Hepatocyte (in vitro differentiated cells): ENCODE measurements at regions not wholly inside any gene's neighbourhood (a gene's known extent, or its start where the extent isn't known, plus 50 kb on each side); places are given as distances from the start of the nearest gene placed in this dataset.
"Not testable (repeated sequence)": the region's sequence is repeated elsewhere in the genome, so short reads cannot be mapped to it uniquely, and the experiment has no call there.

Source experiments
- DNase-seq: peaks from one replicate; pipeline ENCODE4 v3.0.0-alpha.2; 2016; ENCODE audit warnings: low spot score
- H2AFZ ChIP-seq: fragments of 200-600 bp; sonication (generic); 2 replicates; pipeline ENCODE4 v1.6.0; 2016; ENCODE audit warnings: antibody characterized with exemption, mild to moderate bottlenecking
- H3K27ac ChIP-seq: fragments of 200-600 bp; sonication (generic); 2 replicates; pipeline ENCODE4 v1.5.1; 2016; ENCODE audit warnings: mild to moderate bottlenecking
- H3K27me3 ChIP-seq: fragments of 200-600 bp; sonication (generic); 2 replicates; pipeline ENCODE4 v1.6.1; 2016
- H3K36me3 ChIP-seq: fragments of 200-600 bp; sonication (generic); replicated peaks from 2 replicates; pipeline ENCODE4 v1.5.1; 2016; ENCODE audit warnings: low read depth; ENCODE audit not compliant: insufficient read depth
- H3K4me1 ChIP-seq: fragments of 200-600 bp; sonication (generic); 2 replicates; pipeline ENCODE4 v1.5.1; 2016; ENCODE audit warnings: mild to moderate bottlenecking, moderate library complexity; ENCODE audit not compliant: insufficient read depth
- H3K4me2 ChIP-seq: fragments of 200-600 bp; sonication (generic); 2 replicates; pipeline ENCODE4 v1.6.0; 2016
- H3K4me3 ChIP-seq: fragments of 200-600 bp; sonication (generic); 2 replicates; pipeline ENCODE4 v1.5.1; 2016; ENCODE audit warnings: mild to moderate bottlenecking
- H3K79me2 ChIP-seq: fragments of 200-600 bp; sonication (generic); 2 replicates; pipeline ENCODE4 v1.6.0; 2017; ENCODE audit warnings: mild to moderate bottlenecking
- H3K9me2 ChIP-seq: fragments of 200-600 bp; sonication (generic); replicated peaks from 2 replicates; pipeline ENCODE4 v1.6.0; 2017; ENCODE audit warnings: mild to moderate bottlenecking; ENCODE audit not compliant: insufficient read depth
- H3K9me3 ChIP-seq: fragments of 200-600 bp; sonication (generic); 2 replicates; pipeline ENCODE4 v1.5.1; 2016; ENCODE audit warnings: low read depth, mild to moderate bottlenecking
- H4K20me1 ChIP-seq: fragments of 200-600 bp; sonication (generic); 2 replicates; pipeline ENCODE4 v1.6.0; 2016; ENCODE audit warnings: mild to moderate bottlenecking; ENCODE audit not compliant: insufficient read depth, poor library complexity, severe bottlenecking
- WGBS: methylation state at CpG from one replicate; pipeline ENCODE4 v1.1.6; 2016; ENCODE audit warnings: low lambda C conversion rate; ENCODE audit errors: missing lambda C conversion rate; 5-methylcytosine and 5-hydroxymethylcytosine counted together

DNA sequence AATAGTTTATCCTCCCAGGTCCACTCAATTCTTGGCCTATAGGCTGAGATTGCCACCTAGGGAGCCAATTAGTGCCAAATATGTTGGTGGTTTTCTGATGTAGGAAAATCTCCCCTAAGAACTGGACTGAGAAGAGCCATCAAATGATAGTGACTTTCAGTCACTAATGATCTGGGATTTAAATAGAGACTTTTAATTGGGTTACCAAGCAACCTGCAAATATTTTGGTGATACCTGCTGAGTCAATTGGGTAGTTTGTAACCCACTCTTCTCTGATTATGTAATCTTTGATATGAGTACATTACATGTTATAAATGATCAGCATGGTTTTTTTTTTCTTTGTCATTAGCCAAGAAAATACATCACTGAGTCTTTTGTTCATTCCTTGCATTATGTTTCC, 600.8 kb downstream of the TTLL7 start:
- DNase-seq, H2AFZ ChIP-seq, H3K4me1 ChIP-seq: not testable (repeated sequence)

DNA sequence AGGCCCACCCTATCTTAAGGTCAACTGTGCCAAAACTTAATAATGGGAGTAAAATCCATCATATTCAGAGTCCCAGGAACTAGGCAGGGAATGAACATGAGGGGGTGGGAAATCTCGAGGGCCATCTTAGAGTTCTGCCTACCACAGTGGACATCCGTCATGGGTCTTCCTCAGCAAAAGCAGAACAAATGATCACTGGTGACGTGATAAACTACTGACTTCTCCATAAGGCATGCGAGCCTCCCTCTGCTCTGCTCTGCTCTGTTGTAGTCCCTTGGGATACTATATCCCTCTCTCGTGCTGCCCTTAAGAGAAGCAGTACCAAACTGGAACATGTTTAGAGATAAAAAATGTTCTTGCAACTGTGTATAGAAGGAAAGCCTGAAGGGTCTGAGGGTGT, 603.8 kb downstream of the TTLL7 start:
- DNase-seq, H3K36me3 ChIP-seq, H3K79me2 ChIP-seq, H3K4me3 ChIP-seq, H3K9me2 ChIP-seq, H3K4me2 ChIP-seq, H2AFZ ChIP-seq, H3K27ac ChIP-seq, H4K20me1 ChIP-seq, H3K9me3 ChIP-seq, H3K4me1 ChIP-seq, H3K27me3 ChIP-seq: not testable (repeated sequence)
- 83% methylated on average over 5 of the region's 5 CpGs for WGBS

More for the DNA sequence above, 600.8 kb downstream of the TTLL7 start:
- H3K36me3 ChIP-seq, H3K27me3 ChIP-seq, H3K4me2 ChIP-seq, H3K9me3 ChIP-seq, H4K20me1 ChIP-seq, H3K9me2 ChIP-seq, H3K4me3 ChIP-seq, H3K79me2 ChIP-seq, H3K27ac ChIP-seq: not testable (repeated sequence)

GRCh38 chr1:83386946-83387345, 612.0 kb downstream of the TTLL7 start:
- not testable (repeated sequence) for DNase-seq, H3K4me3 ChIP-seq, H3K9me3 ChIP-seq, H3K36me3 ChIP-seq, H4K20me1 ChIP-seq, H2AFZ ChIP-seq, H3K27me3 ChIP-seq, H3K4me1 ChIP-seq, H3K79me2 ChIP-seq, H3K4me2 ChIP-seq, H3K9me2 ChIP-seq, H3K27ac ChIP-seq
- WGBS: 85% methylated on average over 1 of the region's 1 CpG

DNA sequence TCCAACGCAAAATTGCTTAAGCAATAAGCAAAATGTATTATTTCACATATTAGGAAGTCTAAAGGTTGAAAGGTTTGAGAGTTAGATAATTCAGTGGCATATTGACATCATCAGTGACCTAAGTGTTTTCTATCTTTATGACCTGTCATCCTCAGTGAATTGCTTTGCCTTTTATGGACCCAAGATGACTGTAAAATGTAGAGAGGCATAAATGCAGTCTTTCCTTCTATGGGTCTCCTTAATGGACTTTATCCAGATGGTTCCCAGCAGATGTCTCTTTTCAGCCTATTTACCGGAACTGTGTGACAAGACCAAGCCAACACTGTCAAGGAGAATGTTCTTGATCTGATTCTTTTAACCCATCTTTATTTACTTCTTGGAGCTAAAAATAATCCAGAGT, 615.8 kb downstream of the TTLL7 start:
- not testable (repeated sequence) for H4K20me1 ChIP-seq, H3K9me2 ChIP-seq, H3K79me2 ChIP-seq, DNase-seq, H3K4me1 ChIP-seq, H2AFZ ChIP-seq, H3K4me3 ChIP-seq, H3K9me3 ChIP-seq, H3K4me2 ChIP-seq, H3K27me3 ChIP-seq, H3K36me3 ChIP-seq
- H3K27ac ChIP-seq: peak overlapping the region; percentile 71
- no CpG with 5 or more reads among the region's 2 CpGs for WGBS

GRCh38 chr1:83373018-83373417, 625.9 kb downstream of the TTLL7 start:
- H4K20me1 ChIP-seq, H2AFZ ChIP-seq, H3K27ac ChIP-seq, H3K27me3 ChIP-seq, H3K36me3 ChIP-seq, H3K4me1 ChIP-seq, H3K9me2 ChIP-seq, H3K4me2 ChIP-seq, H3K9me3 ChIP-seq, H3K79me2 ChIP-seq, H3K4me3 ChIP-seq: not testable (repeated sequence)
- DNase-seq: peak; percentile 8
- 44% methylated on average over 1 of the region's 1 CpG for WGBS

GRCh38 chr1:83369853-83370252, 629.1 kb downstream of the TTLL7 start:
- H3K4me3 ChIP-seq: not testable (repeated sequence)
- WGBS: 67% methylated on average over 3 of the region's 3 CpGs

GRCh38 chr1:83365320-83365719, 633.6 kb downstream of the TTLL7 start:
- not testable (repeated sequence) for H4K20me1 ChIP-seq, H3K4me1 ChIP-seq, H3K79me2 ChIP-seq, H3K9me2 ChIP-seq, H3K4me2 ChIP-seq, H3K27me3 ChIP-seq, H3K9me3 ChIP-seq, H2AFZ ChIP-seq, DNase-seq, H3K27ac ChIP-seq, H3K36me3 ChIP-seq, H3K4me3 ChIP-seq
- 86% methylated on average over 2 of the region's 2 CpGs for WGBS

More at GRCh38 chr1:83369853-83370252, 629.1 kb downstream of the TTLL7 start:
- H3K4me1 ChIP-seq, H3K9me2 ChIP-seq, DNase-seq, H3K27ac ChIP-seq, H3K79me2 ChIP-seq, H3K27me3 ChIP-seq, H3K4me2 ChIP-seq, H2AFZ ChIP-seq, H4K20me1 ChIP-seq, H3K36me3 ChIP-seq, H3K9me3 ChIP-seq: not testable (repeated sequence)

DNA sequence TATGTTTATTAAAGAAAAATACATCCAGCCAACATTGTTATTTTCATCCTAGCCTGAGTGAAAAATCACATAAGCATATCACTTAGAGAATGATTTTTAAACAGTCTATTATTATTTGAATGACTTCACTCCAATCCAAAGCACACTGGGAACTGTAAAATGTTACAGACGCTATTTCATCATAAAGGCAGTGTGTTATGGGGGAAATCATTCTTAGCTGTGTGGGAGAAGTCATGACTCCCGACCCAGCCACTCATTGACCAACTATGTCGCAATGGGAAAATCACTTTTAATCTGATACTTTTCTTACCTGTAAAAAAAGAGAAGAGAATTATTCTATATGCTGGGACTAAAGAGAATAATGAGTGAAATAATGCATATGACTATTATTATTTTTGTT, 653.6 kb downstream of the TTLL7 start:
- H3K27me3 ChIP-seq, H3K4me1 ChIP-seq, H3K4me2 ChIP-seq, H3K4me3 ChIP-seq, H3K79me2 ChIP-seq, H3K27ac ChIP-seq, H2AFZ ChIP-seq, DNase-seq, H3K36me3 ChIP-seq, H3K9me3 ChIP-seq, H3K9me2 ChIP-seq, H4K20me1 ChIP-seq: not testable (repeated sequence)
- 94% methylated on average over 3 of the region's 3 CpGs for WGBS

DNA sequence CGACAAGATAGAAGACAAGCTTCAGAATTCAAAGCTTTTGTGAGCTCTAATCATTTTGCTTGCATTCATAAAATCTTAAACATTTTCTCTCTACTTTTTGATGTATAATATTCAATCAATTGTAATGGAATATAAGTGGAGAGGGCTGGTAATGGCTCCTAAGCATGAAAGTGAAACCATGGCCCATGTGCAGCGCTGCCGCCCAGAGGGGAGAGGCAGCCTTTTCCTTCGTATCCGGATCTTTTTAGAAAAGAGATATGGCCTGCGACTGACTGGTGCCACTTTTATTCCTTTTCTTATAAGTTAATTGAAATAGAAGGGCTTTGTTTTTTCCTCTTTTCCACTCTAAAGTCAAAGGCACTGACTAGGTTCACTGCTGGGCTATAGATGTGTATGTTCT, 655.2 kb downstream of the TTLL7 start:
- not testable (repeated sequence) for H2AFZ ChIP-seq, H3K79me2 ChIP-seq, H3K4me2 ChIP-seq, H3K4me1 ChIP-seq, H3K27ac ChIP-seq, H3K27me3 ChIP-seq, H3K36me3 ChIP-seq, H3K9me2 ChIP-seq, H3K4me3 ChIP-seq, H4K20me1 ChIP-seq, DNase-seq, H3K9me3 ChIP-seq
- WGBS: 68% methylated on average over 6 of the region's 6 CpGs

- H3K4me1 ChIP-seq, DNase-seq, H3K9me3 ChIP-seq, H3K79me2 ChIP-seq, H3K27ac ChIP-seq, H3K27me3 ChIP-seq, H3K9me2 ChIP-seq, H4K20me1 ChIP-seq, H3K4me2 ChIP-seq, H3K36me3 ChIP-seq, H2AFZ ChIP-seq, H3K4me3 ChIP-seq: not testable (repeated sequence)
Measured at GRCh38 chr1:83342995-83343394, 655.9 kb downstream of the TTLL7 start.
